ENCODE measurements at regions not wholly inside any gene's neighbourhood (a gene's known extent, or its start where the extent isn't known, plus 50 kb on each side); places are given as distances from the start of the nearest gene placed in this dataset.
"Not testable (repeated sequence)": the region's sequence is repeated elsewhere in the genome, so short reads cannot be mapped to it uniquely, and the experiment has no call there.

DNA sequence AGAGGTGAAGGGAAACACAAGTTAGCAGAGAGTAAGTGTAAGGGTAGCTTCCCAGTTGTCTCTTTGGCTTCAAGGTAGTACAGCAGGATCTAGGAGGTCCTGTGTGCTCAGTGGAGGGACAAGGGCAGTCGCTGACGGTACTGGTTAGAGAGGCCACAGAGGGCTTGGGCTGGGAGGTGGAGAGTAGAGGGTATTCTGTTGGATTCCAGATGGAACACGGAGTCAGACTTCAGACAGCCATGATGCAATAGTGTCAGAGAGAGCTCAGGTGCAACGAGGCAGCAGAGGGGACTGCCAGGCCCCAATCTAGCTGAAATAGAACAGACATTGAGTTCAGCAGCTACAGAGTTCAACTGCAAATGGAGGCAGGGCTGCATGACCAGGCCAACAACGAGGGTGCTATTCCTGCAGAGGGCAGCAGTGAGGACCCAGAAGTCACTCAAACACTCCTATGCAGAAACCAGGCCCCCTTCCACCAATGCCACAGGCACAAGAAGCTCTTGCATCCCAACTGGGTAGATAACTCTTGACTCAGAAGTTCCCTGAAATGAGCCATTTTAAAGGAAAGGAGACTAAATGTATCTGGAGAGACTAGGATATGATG lies 325.0 kb upstream of the ESRRG start:
- DNase-seq, result no peak

DNA sequence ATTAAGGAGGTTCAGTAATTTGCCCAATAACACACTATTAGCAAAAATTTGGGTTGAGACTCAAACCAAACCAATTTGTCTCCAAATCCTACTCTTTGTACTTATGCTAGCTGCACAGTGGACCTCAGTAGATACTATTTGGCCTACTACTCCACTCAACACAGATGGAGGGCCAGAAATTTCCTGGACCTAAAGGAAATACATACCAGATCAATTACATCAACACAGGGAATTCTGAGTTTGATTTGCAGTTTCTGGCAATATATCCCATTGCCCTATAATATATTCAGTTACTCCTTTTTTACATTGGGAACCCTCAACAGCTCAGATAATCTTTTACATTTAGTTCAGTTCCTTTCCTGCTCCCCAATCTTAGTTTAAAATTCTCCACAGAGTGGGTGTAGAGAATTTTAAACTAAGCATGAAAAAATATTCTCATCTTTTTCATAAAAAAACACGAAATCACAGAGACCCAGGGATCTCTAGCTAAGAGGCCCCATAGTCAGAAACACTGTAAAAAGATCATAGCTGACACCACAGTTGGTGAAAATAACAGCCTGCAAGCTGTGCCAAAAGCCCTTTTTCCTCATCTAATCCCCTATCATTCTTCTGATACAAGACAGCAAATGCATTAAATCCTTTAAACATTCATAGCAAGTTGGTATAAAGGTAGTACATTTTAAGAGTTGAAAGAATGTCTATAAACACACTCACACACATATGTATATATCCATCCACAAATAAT lies 317.7 kb upstream of the ESRRG start:
- DNase-seq, result no peak

DNA sequence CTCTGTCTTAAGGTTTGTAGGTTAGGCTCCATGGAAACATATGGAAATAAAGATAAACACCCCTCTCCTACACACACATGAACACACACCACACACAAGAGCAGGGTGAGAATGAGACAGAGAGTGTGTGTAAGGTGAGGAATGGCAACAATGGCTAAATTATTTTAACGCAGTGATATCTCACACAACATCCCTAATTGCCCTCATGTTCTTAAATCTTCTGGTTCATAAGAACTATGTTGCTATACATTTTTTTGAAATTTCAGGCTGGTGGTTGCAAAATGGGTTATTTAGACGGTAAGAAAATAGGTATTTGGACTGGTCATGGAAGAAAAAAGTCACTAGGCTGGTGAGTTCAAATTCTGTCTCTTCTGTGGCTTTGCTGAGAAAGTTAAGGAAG lies 316.7 kb upstream of the ESRRG start:
- DNase-seq, result no peak

DNA sequence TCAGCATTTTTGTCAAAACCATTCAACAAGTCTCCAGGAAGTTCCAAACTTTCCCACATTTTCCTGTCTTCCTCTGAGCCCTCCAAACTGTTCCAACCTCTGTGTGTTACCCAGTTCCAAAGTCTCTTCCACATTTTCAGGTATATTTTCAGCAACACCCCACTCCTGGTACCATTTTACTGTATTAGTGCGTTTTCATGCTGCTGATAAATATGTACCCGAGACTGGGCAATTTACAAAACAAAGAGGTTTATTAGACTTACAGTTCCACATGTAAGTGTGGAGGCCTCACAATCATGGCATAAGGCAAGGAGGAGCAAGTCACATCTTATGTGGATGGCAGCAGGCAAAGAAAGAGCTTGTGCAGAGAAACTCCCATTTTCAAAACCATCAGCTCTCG lies 315.9 kb upstream of the ESRRG start:
- DNase-seq, result not testable (repeated sequence)

DNA sequence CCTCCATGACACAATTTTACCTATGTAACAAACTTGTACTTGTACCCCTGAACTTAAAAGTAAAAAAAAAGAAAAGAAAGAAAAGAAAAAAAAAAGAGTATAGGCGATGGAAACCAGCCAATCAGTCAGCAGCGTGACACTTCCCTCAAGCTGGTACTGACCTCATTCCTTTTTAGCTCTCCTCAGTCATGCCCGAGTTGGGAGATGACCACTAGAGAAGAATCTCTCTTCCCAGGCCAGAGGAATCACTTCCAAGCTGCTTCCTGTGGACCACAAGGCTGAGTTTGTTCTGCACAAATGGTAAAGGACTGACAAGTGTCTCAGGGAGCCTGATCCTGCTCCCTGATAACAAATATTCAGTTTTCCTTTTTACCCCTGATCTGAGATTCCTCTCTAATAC lies 313.5 kb upstream of the ESRRG start:
- no peak for DNase-seq

DNA sequence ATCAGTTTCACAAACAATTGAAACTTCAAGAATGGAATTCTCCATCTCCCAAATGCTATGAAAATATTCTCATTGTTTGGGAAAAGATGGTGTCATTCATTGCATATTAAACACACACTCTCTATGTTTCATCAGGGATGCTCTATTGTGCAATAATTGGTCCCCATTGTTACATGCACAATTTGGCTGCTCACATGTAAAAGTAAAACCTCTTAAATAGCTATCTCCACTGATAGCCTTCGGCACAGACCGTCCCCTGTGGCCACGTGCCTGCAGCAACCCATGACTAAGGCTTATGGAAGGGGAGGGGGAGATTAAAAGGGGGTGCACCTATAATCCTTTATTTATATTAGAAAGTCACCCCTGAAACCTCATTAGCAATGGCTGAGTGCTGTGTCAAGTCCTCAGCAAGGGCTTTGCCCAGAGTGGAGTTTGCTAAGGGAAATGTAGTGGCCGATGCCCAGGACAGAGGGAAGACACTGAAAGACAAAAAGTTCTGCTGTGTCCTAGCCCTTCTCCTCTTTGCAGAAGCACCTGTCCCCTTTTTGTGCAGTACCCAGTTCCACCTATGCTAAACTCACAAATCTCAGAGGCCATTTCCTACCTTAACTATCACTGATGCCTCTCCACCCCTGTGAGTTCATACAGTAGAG lies 309.6 kb upstream of the ESRRG start:
- DNase-seq, result no peak

DNA sequence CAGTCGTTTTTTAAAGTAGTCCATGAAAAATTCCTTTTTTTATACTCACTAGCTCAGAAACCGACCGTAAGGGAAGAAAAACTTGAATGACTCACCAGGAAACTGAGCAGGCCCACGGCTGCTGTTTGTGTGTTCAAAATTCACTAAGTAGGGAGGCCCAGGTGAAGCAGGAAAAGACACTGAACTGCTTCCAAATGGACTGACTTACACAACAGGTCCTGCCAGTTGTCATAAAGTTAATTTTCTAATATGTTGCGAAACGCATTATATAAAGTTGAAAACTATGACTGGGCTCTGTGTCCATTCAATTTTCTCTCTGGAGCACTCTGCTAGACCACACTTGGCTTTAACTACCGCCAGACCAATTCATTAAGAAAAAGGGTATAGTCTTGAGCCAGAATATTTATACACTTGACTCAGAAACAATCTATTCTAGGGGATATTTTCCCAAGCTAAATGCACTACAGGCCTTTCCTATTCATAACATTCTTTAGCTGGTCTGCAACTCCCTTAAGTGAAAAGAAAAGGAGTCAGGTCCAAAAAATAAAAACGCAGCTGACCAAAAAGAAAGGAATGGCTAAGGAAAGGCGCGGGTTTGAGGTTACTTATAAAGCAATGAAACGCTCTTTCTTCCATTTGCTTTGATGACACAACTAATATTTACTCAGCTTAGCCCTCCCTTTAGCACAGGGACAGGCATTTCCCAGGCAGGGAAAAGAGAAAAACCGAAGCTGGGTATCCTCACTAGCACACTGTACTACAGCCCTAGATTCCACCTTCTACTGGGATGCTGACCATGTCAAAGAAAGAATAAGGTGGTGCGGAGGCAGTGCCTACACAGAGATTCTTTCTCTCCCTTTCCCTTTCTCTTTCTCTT lies 306.3 kb upstream of the ESRRG start:
- peak in 1 of 56 donors; percentile 8 for DNase-seq

DNA sequence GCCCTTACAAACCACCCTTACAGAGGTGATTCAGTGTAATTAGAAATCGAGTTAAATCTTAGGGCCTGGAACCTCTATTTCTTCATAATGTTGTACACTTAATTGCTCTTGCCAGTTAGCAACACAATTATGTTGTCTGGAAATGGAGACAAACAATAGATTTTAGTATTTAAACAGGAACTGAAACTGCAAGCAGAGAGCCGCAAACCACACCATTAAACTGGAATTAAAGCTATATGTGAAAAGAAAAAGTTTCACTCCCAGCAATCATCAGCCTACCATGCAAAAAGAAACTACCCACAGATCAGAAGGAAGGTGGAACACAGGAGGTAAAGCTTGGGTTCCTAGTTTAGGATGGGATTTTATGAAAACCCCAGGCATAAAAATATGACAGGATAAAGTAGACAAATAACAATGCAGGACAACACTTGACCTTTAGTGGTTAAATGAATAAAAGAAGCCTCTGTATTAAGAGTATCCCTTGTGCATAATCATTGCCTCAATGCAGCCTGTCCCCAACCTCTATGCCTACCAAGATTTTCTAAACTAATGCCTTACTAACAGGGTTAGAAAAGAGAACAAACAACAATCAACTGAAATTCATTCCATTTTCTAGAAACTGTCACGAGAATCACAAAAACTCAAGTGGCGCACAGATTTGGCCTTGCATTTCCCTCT lies 304.3 kb upstream of the ESRRG start:
- no peak for DNase-seq

DNA sequence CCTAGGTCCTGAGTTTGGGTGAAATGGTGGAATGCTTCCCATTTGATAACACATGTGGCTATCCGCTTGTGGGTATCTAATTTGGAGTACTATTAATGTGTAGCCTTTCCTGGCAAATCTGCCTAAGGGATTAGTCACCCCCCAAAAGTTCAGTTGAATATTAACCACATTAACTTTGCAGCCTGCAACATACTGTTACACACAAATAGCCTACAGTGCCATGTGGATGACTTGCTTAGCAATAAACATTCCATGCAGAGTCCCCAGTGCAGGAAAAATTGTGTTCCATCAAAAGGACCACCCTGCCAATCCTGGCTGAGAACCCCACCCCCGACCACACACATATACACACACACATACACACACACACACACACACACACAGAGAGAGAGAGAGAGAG lies 303.3 kb upstream of the ESRRG start:
- no peak for DNase-seq

DNA sequence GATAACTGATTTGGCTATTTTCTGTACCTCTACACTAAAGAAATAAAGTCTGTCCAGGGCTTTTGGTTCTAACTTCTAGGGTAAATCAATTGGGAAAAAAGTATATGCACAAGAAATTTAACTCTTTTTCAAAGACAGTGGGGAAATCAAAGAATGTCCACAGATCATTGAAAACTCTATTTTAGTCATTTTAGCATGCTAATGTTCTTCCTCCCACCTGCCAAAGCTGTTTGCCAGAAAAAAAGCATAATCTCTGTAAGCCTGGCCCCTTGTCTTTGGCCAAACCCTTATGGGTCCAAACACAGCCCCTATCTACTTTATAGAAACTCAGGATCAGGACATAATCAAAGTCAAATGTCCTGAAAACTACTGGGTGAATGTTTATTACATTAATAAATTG lies 302.2 kb upstream of the ESRRG start:
- no peak for DNase-seq

DNA sequence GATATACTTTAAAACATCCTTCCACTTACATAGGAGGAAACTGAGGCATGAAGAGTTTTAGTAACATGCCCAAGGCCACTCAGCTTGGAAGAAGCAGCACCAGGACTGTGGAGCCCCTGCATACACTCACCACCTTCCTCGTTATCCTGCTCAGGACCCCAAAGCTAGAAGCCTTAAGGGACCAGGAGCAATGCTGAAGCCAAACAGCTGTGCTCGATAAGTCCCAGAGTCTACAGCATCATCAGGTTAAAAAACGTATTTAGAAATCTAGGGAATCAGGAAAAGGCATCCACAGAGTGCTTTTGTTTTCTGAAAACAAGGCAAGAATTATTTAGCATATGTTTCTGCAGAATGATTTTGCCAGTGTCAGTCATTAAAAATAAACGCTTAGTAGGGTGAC lies 301.7 kb upstream of the ESRRG start:
- DNase-seq, result no peak

DNA sequence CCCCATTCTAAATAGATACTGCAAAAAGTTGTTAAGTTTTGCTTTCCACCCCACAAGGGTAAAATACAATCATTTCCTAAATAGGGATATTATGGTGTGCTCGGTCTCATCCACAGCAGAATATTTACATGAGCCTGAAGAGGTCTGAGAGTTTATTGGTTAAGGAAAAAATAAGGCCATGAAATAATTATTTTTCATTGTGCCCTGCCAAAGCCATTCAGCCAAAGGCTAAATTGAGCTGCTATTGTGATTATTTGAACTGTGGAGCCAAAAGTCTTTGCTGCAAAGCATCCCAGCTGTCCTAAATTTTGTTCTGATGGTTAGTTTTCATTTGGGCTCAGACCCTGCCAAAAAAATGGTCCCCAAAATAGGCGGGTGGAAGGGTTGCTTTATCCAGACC lies 298.7 kb upstream of the ESRRG start:
- no peak for DNase-seq

DNA sequence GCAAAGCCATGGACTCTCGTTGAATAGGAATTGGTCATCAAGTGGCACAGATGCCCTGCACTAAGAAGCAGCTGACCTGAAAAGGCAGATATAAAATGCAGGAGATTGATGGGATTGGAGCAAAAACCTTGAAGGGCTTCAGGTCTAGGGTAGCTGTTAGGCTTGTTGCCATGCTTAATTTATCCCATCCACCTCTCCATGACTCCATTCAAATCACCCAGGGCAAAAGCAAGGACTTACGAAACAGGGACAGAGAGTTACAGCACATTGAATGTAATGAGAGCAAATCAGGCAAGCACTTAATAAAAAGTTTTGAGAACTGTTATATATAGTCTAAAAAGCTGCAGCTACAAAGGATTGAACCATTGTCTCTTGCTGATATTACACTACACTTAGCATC lies 298.2 kb upstream of the ESRRG start:
- no peak for DNase-seq

DNA sequence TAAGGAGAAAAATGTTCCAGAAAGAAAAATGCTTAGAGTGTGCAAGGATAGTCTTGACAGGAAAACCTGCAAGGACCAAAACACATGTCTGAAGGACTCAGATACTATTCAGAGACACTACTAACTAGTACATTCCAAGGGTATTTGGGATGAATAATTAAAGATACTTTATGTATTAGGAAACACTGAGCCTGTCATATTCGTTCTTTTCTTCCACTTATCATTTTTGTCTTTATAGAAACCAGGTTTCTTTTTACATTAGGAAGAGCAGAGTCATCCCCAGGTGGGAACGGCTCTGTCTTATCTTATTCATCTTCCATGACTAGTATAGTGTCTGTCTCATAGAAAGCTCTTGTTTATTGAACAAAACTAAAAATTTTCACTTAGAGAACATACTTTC lies 296.2 kb upstream of the ESRRG start:
- DNase-seq, result no peak

DNA sequence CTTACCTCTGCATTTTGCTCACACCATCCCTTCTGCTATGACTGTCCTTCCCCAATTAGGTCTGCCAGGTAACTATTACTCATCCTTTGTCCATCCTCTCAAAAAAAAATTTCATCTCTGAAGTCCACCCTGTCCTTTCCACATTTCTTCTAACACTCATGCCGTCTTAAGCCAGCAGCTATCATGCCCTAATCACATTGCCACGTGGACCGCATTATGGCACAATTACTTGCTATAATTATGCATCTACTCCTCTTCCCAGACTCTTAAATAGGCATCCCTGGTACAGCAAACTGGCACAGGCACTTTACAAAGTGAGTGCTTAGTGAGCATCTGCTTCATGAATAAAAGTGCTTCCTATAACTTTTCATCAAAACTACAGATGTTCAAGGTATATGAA lies 295.4 kb upstream of the ESRRG start:
- DNase-seq, result no peak

DNA sequence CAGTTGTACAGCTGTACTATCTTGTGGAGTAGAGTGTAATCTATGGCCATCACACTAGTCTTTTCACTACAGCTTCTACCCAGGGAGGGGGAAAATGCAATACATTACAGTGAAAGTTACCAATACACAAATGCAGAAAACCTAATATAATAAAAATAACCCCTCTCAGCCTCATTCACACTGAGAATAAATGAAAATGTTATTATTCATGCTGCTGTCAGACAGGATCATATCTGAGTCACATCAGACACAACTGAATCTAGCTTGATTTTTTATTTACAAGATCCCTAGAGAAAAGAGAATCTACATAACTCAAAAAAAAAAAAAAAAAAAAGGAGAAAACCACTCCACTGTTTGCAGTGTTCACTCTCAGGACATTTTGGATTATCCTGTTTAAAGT lies 293.9 kb upstream of the ESRRG start:
- no peak for DNase-seq

DNA sequence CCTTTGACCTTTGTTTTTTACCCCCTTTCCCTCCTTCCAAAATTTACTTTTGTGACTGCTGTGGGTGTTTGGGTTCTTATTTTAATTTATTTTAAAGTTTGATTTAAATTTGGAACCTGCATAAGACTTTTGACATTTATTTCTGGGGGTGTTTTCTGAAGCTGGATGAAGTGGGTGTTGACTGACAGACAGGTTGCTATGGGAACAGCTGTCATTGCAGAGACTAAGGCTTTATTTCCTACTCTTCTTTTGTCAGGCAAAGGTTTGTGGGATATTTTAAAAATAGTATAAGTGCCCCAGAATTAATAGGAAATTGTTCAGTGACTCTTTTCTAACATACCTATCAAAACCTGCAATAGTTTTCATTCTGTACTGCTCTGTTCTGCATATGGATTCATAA lies 290.8 kb upstream of the ESRRG start:
- no peak for DNase-seq

DNA sequence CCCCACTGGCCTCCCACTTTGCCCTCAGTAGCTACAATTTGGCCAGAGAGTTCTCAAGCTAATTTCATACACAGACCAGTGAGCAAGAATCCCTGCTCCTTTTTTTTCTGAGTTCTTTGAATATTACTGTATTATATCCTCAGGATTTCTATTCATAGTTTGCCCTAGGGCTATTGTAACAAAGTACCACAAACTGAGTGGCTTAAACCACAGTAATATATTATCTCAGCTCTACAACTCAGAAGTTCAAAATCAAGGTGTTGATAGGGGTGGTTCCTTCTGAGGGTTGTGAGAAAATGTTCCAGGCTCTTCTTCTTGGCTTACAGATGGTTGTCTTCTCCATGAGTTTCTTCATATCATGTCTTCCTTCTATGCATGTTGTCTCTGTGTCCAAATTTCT lies 289.4 kb upstream of the ESRRG start:
- no peak for DNase-seq

DNA sequence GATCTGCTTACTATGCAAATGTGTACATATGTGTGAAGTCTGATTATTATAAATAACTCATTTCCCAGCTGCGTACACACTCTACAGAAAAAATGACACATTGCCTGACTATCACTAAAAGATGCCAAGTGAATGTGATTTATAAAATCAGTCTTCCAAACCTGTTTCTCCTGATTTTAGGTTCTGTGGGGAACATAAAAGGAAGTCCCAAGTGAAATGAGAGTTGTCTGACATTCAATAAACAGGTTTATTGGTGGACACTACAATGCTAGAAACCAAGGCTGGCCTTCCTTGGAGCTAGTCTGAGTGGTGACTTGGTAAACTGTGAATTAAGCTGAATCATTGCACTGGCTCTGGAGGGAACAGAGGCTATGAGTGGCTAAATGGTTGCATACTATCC lies 287.9 kb upstream of the ESRRG start:
- DNase-seq, result no peak

DNA sequence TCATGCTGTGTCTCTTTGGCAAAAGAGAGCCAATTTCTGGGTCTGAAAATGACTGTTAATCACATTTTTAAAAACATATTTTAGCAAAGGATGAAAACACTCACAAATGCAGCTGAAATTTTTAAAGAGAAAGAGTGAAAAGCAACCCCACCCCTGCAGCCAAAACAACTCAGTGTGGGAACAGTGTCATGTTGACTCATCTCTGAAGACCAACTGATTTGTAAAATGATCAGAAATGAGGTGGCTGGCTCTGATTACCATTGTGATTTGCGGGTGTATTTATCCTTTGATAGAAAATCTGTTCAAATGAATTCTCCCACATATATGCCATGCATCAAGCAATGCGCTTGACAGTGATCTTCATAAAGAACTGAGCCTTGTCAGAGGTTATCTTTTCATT lies 287.0 kb upstream of the ESRRG start:
- DNase-seq, result peak in 1 of 56 donors; percentile 3

DNA sequence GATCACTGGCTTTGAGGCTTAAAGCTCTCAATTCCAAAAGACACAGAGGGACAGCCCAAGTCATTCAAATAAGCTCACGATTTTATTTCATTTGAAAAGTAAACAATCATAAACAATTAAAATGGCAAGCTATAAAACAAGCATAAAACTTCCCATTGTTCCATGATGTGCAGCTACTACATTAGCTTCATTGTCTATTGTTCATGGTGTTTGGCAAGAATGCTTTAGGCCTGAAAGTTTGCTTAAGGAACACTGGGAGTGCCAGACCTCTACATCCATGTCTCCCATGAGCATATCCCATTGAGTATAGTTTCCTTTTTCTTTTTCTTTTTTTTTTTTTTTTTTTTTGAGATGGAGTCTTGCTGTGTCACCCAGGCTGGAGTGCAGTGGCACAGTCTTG lies 286.1 kb upstream of the ESRRG start:
- DNase-seq, result peak in 8 of 56 donors; percentile 1 to 33 (median 8)

Data from amygdala (tissue), 56 donors.